MM.1S (cell line): ENCODE measurements at regions not wholly inside any gene's neighbourhood (a gene's known extent, or its start where the extent isn't known, plus 50 kb on each side); places are given as distances from the start of the nearest gene placed in this dataset.

Experiments
- DNase-seq: peaks from one replicate; pipeline ENCODE4 v3.0.0-alpha.2; 2015
- H2AFZ ChIP-seq: fragments of 300-600 bp; sonication (generic); 2 replicates; pipeline ENCODE4 v1.6.0; 2016; ENCODE audit warnings: antibody characterized with exemption, low read length
- H3F3A ChIP-seq: fragments of 300-600 bp; sonication (generic); 2 replicates; pipeline ENCODE4 v1.6.1; 2016; ENCODE audit warnings: mild to moderate bottlenecking, antibody characterized with exemption, low read length, moderate library complexity, mixed read lengths; ENCODE audit not compliant: insufficient read depth
- H3K27ac ChIP-seq: fragments of 300-600 bp; sonication (generic); 2 replicates; pipeline ENCODE4 v1.5.1; 2016; ENCODE audit warnings: mild to moderate bottlenecking, low read length
- H3K27me3 ChIP-seq: fragments of 300-600 bp; sonication (generic); replicated peaks from 2 replicates; pipeline ENCODE4 v1.6.0; 2016; ENCODE audit warnings: low read length; ENCODE audit not compliant: insufficient read depth
- H3K36me3 ChIP-seq: fragments of 300-600 bp; sonication (generic); replicated peaks from 2 replicates; pipeline ENCODE4 v1.6.1; 2016; ENCODE audit warnings: mild to moderate bottlenecking, low read length, mixed read lengths; ENCODE audit not compliant: insufficient read depth
- H3K4me1 ChIP-seq: fragments of 300-600 bp; sonication (generic); 2 replicates; pipeline ENCODE4 v1.6.1; 2016; ENCODE audit warnings: low read length, mixed read lengths
- H3K4me2 ChIP-seq: fragments of 300-600 bp; sonication (generic); 2 replicates; pipeline ENCODE4 v1.6.0; 2016; ENCODE audit warnings: low read depth, low read length
- H3K4me3 ChIP-seq: fragments of 300-600 bp; sonication (generic); 2 replicates; pipeline ENCODE4 v1.5.1; 2016; ENCODE audit warnings: low read length, mixed read lengths
- H3K79me2 ChIP-seq: fragments of 300-600 bp; sonication (generic); 2 replicates; pipeline ENCODE4 v1.6.1; 2016; ENCODE audit warnings: mixed run types, low read length, mixed read lengths
- H3K9ac ChIP-seq: fragments of 300-600 bp; sonication (generic); 2 replicates; pipeline ENCODE4 v1.6.1; 2016; ENCODE audit warnings: low read length, mixed read lengths
- H3K9me2 ChIP-seq: fragments of 300-600 bp; sonication (generic); replicated peaks from 2 replicates; pipeline ENCODE4 v1.6.1; 2016; ENCODE audit warnings: mild to moderate bottlenecking, low read length, mixed read lengths; ENCODE audit not compliant: insufficient read depth
- H3K9me3 ChIP-seq: fragments of 300-600 bp; sonication (generic); replicated peaks from 2 replicates; pipeline ENCODE4 v1.6.1; 2016; ENCODE audit warnings: mild to moderate bottlenecking, low read length, mixed read lengths; ENCODE audit not compliant: insufficient read depth
- H4K20me1 ChIP-seq: fragments of 300-600 bp; sonication (generic); 2 replicates; pipeline ENCODE4 v1.6.1; 2016; ENCODE audit warnings: mild to moderate bottlenecking, low read length, moderate library complexity, mixed read lengths; ENCODE audit not compliant: insufficient read depth
- CTCF ChIP-seq: fragments of 300-600 bp; sonication (generic); IDR thresholded peaks from 2 replicates; pipeline ENCODE4 v1.5.1; 2016; ENCODE audit warnings: antibody characterized with exemption, low read length, mixed read lengths
- EZH2 ChIP-seq: fragments of 300-600 bp; sonication (generic); optimal IDR thresholded peaks from 2 replicates; pipeline ENCODE3; 2017; ENCODE audit warnings: low read depth, mild to moderate bottlenecking, antibody characterized with exemption, low read length, mixed read lengths
- EZH2phosphoT487 ChIP-seq: fragments of 300-600 bp; sonication (generic); IDR thresholded peaks from 2 replicates; pipeline ENCODE4 v1.6.1; 2018; ENCODE audit warnings: antibody characterized with exemption, low read length

- no peaks in the 10 kb centered on the region for H3F3A ChIP-seq
- DNase-seq: no peak
These were observed 515.7 kb downstream of the TCERG1L start for GRCh38 chr10:130795819-130796218.

GRCh38 chr10:130799532-130799931, 512.0 kb downstream of the TCERG1L start:
- H3K4me3 ChIP-seq: no peak overlapping the region
- H3K36me3 ChIP-seq: no peaks in the 10 kb centered on the region
- no peak for DNase-seq
- H4K20me1 ChIP-seq: no peaks in the 10 kb centered on the region
- no peaks in the 10 kb centered on the region; the same call in 1 of the 2 replicates for H3K4me1 ChIP-seq
- H3F3A ChIP-seq: no peaks in the 10 kb centered on the region
- H3K27me3 ChIP-seq: 0 out of 2 replicates have a peak, but pooled peaks cover 3% of the 10 kb centered on the region
- TF ChIP-seq EZH2phosphoT487: no peak
- no peak for TF ChIP-seq EZH2
- no peak for TF ChIP-seq CTCF
- H3K79me2 ChIP-seq: no peaks in the 10 kb centered on the region
- H2AFZ ChIP-seq: no peak overlapping the region
- no peak overlapping the region for H3K9ac ChIP-seq
- no peaks in the 10 kb centered on the region for H3K9me2 ChIP-seq
- H3K4me2 ChIP-seq: no peak overlapping the region
- no peak overlapping the region for H3K27ac ChIP-seq
- H3K9me3 ChIP-seq: no peaks in the 10 kb centered on the region

More at GRCh38 chr10:130795819-130796218, 515.7 kb downstream of the TCERG1L start:
- Histone ChIP-seq H3K36me3 (no peaks in the 10 kb centered on the region), H3K4me2 (no peak overlapping the region), H2AFZ (no peak overlapping the region), H3K27me3 (no peaks in the 10 kb centered on the region), H3K9me2 (no peaks in the 10 kb centered on the region), H4K20me1 (no peaks in the 10 kb centered on the region), H3K4me3 (no peak overlapping the region), H3K27ac (no peak overlapping the region), H3K4me1 (no peaks in the 10 kb centered on the region; the same call in 1 of the 2 replicates), H3K9me3 (no peaks in the 10 kb centered on the region), H3K9ac (no peak overlapping the region), H3K79me2 (no peaks in the 10 kb centered on the region)
- TF ChIP-seq CTCF (no peak), EZH2phosphoT487 (no peak), EZH2 (no peak)

GRCh38 chr10:130800281-130800680, 511.2 kb downstream of the TCERG1L start:
- no peak overlapping the region for H3K4me2 ChIP-seq
- H3K27ac ChIP-seq: no peak overlapping the region

More at GRCh38 chr10:130800281-130800680, 511.2 kb downstream of the TCERG1L start:
- no peaks in the 10 kb centered on the region for H3F3A ChIP-seq
- H3K9me2 ChIP-seq: no peaks in the 10 kb centered on the region
- no peak overlapping the region for H3K9ac ChIP-seq
- no peak for DNase-seq
- H3K79me2 ChIP-seq: no peaks in the 10 kb centered on the region
- no peak for TF ChIP-seq EZH2
- TF ChIP-seq EZH2phosphoT487: no peak
- no peak for TF ChIP-seq CTCF
- H3K36me3 ChIP-seq: no peaks in the 10 kb centered on the region
- H3K9me3 ChIP-seq: no peaks in the 10 kb centered on the region
- H3K4me1 ChIP-seq: no peaks in the 10 kb centered on the region; the same call in 1 of the 2 replicates
- H3K27me3 ChIP-seq: 0 out of 2 replicates have a peak, but pooled peaks cover 3% of the 10 kb centered on the region
- H4K20me1 ChIP-seq: no peaks in the 10 kb centered on the region
- no peak overlapping the region for H2AFZ ChIP-seq
- no peak overlapping the region for H3K4me3 ChIP-seq
